A549 (cell line): ENCODE measurements at regions not wholly inside any gene's neighbourhood (a gene's known extent, or its start where the extent isn't known, plus 50 kb on each side); places are given as distances from the start of the nearest gene placed in this dataset.

Experiments
- ATAC-seq, 2 experiments: fragments of 200-7000 bp in 1 of 2; fragments of >200 bp in 1 of 2; cut with Nextera tagmentation in 1 of 2; cut with Tn5 transposase in 1 of 2; 3 replicates each; pipeline versions ENCODE4 v1.8.0 to v1.9.1; 2018 to 2020; ENCODE audit warnings: mild to moderate bottlenecking in 1 of 2, moderate library complexity in 1 of 2
- CTCF ChIA-PET: fragments of 300-600 bp; sonication (Branson Sonifier 250); formaldehyde crosslinking; extraction: SDS; loops from one replicate; lab custom pipeline; 2021; ENCODE audit warnings: antibody characterized with exemption, inconsistent platforms; lab: Yijun Ruan, JAX
- POLR2A ChIA-PET: fragments of 350-600 bp; formaldehyde crosslinking; extraction: SDS; loops from one replicate; lab custom pipeline; 2021; ENCODE audit warnings: antibody characterized with exemption, inconsistent platforms; lab: Yijun Ruan, JAX
- DNase-seq, 2 experiments: peaks; one replicate each; pipeline versions ENCODE4 v3.0.0 to v3.0.0-alpha.2; 2011 to 2016; ENCODE audit warnings: low read depth in 1 of 2, low spot score in 1 of 2
- FAIRE-seq: peaks from 2 replicates; lab custom pipeline; 2011; peaks lifted over from hg19 to GRCh38; lab: Jason Lieb, UNC
- H3K27ac ChIP-seq, 2 experiments: fragments of >200 bp; sonication (Bioruptor Twin); formaldehyde crosslinking; 3 replicates each; pipeline ENCODE4 v1.5.1; 2016 to 2017
- H3K4me1 ChIP-seq: fragments of >200 bp; sonication (Bioruptor Twin); formaldehyde crosslinking; 3 replicates; pipeline ENCODE4 v1.6.1; 2016
- H3K4me2 ChIP-seq: fragments of >200 bp; sonication (Bioruptor Twin); formaldehyde crosslinking; 3 replicates; pipeline ENCODE4 v1.6.1; 2016
- H3K4me3 ChIP-seq: fragments of >200 bp; sonication (Bioruptor Twin); formaldehyde crosslinking; 3 replicates; pipeline ENCODE4 v1.5.1; 2016
- H3K9me3 ChIP-seq: fragments of >200 bp; sonication (Bioruptor Twin); formaldehyde crosslinking; 3 replicates; pipeline ENCODE4 v1.6.1; 2016
- BCL3 ChIP-seq: fragments of >200 bp; sonication (Bioruptor Twin); formaldehyde crosslinking; IDR thresholded peaks from 3 replicates; pipeline ENCODE4 v1.6.1; 2016
- CBX2 ChIP-seq: fragments of 200-600 bp; sonication (generic); IDR thresholded peaks from 2 replicates; pipeline ENCODE4 v1.6.1; 2016; ENCODE audit warnings: low read depth, mild to moderate bottlenecking, borderline replicate concordance
- CEBPB ChIP-seq, 2 experiments: fragments of >200 bp in 1 of 2; sonication (Bioruptor Twin) in 1 of 2; formaldehyde crosslinking in 1 of 2; IDR thresholded peaks; 2 replicates each; pipeline ENCODE4 v1.6.1; 2012 to 2016
- E2F6 ChIP-seq: IDR thresholded peaks from 2 replicates; pipeline ENCODE4 v1.6.1; 2012; ENCODE audit warnings: low read depth, borderline replicate concordance
- EHMT2 ChIP-seq: fragments of 200-600 bp; sonication (generic); IDR thresholded peaks from 2 replicates; pipeline ENCODE4 v1.6.1; 2016; ENCODE audit warnings: antibody characterized with exemption, low read depth, mild to moderate bottlenecking, moderate library complexity
- EP300 ChIP-seq, 2 experiments: fragments of >200 bp; sonication (Bioruptor Twin); formaldehyde crosslinking; IDR thresholded peaks; 2 replicates in 1 of 2; 3 replicates in 1 of 2; pipeline ENCODE4 v1.6.1; 2016 to 2017
- ESRRA ChIP-seq: fragments of 150-350 bp; IDR thresholded peaks from 2 replicates; pipeline ENCODE4 v1.6.1; 2014; ENCODE audit warnings: mild to moderate bottlenecking, low read length, borderline replicate concordance
- FOSL2 ChIP-seq, 2 experiments: fragments of 450-650 bp in 1 of 2; fragments of >200 bp in 1 of 2; sonication (Bioruptor Twin) in 1 of 2; formaldehyde crosslinking; IDR thresholded peaks; 2 replicates each; pipeline versions ENCODE4 v1.5.0 to v1.6.1; 2016 to 2020; ENCODE audit warnings: mild to moderate bottlenecking in 1 of 2, moderate library complexity in 1 of 2
- HEYL ChIP-seq: fragments of 250-450 bp; sonication (Bioruptor Pico); IDR thresholded peaks from 2 replicates; pipeline ENCODE4 v1.8.0; 2021; ENCODE audit warnings: mild to moderate bottlenecking, moderate library complexity
- HOXB5 ChIP-seq: fragments of 250-450 bp; sonication (Bioruptor Pico); IDR thresholded peaks from 2 replicates; pipeline ENCODE4 v1.5.0; 2020; ENCODE audit warnings: mild to moderate bottlenecking, moderate library complexity
- JUN ChIP-seq, 2 experiments: fragments of >200 bp; sonication (Bioruptor Twin); formaldehyde crosslinking; IDR thresholded peaks; 2 replicates in 1 of 2; 3 replicates in 1 of 2; pipeline ENCODE4 v1.6.1; 2016 to 2017
- MAZ ChIP-seq: fragments of 150-350 bp; IDR thresholded peaks from 2 replicates; pipeline ENCODE4 v1.6.1; 2014; ENCODE audit warnings: antibody characterized with exemption, low read depth, low read length, borderline replicate concordance
- NFE2L2 ChIP-seq: fragments of 150-350 bp; conservative IDR thresholded peaks from 2 replicates; pipeline ENCODE4 v1.6.1; 2014; ENCODE audit warnings: low read length
- NPAS2 ChIP-seq: fragments of 250-450 bp; sonication (Bioruptor Pico); IDR thresholded peaks from 2 replicates; pipeline ENCODE4 v1.8.0; 2022; ENCODE audit warnings: mild to moderate bottlenecking, moderate library complexity, borderline replicate concordance
- POLR2A ChIP-seq: IDR thresholded peaks from 2 replicates; pipeline ENCODE4 v1.6.1; 2012; ENCODE audit warnings: mild to moderate bottlenecking, low read length
- TFCP2L1 ChIP-seq: fragments of 250-450 bp; sonication (Bioruptor Pico); IDR thresholded peaks from 2 replicates; pipeline ENCODE4 v1.5.0; 2021; ENCODE audit warnings: mild to moderate bottlenecking
- USF2 ChIP-seq: fragments of 450-650 bp; IDR thresholded peaks from 2 replicates; pipeline ENCODE4 v1.6.1; 2014; ENCODE audit warnings: antibody characterized with exemption
- ZC3H11A ChIP-seq: fragments of 450-650 bp; IDR thresholded peaks from 2 replicates; pipeline ENCODE4 v1.6.1; 2014; ENCODE audit warnings: antibody characterized with exemption, mild to moderate bottlenecking
- whole genome bisulfite sequencing: methylation state at CpG from one replicate; pipeline ENCODE4 v1.1.6; 2017; ENCODE audit errors: missing lambda C conversion rate; 5-methylcytosine and 5-hydroxymethylcytosine counted together
- TF ChIP-seq, protein P1 (sequence below): fragments of 250-450 bp; sonication (Bioruptor Pico); IDR thresholded peaks from 2 replicates; pipeline ENCODE4 v1.5.0; 2021; ENCODE audit warnings: mild to moderate bottlenecking, moderate library complexity, borderline replicate concordance
- TF ChIP-seq, protein P2 (sequence below): IDR thresholded peaks from 2 replicates; pipeline ENCODE4 v1.6.1; 2012

- FAIRE-seq, result no peak
- ATAC-seq, result no peak
- Histone ChIP-seq H3K4me3 (no peak overlapping the region), H3K27ac (no peak overlapping the region), H3K4me1 (no peaks in the 10 kb centered on the region), H3K9me3 (no peaks in the 10 kb centered on the region), H3K4me2 (no peak overlapping the region)
- POLR2A ChIA-PET, result no interaction called here
- 80% methylated on average over 4 of the region's 4 CpGs for WGBS
- CTCF ChIA-PET, result interaction anchor here (1.3 kb wide), 1 partner anchor 15 kb away, joined by 5 read pairs; no protein-coding TSS in a partner anchor
- no peak for DNase-seq
- TF ChIP-seq ESRRA, result no peak
- TF ChIP-seq MAZ, result no peak
- TF ChIP-seq, protein P1, sequence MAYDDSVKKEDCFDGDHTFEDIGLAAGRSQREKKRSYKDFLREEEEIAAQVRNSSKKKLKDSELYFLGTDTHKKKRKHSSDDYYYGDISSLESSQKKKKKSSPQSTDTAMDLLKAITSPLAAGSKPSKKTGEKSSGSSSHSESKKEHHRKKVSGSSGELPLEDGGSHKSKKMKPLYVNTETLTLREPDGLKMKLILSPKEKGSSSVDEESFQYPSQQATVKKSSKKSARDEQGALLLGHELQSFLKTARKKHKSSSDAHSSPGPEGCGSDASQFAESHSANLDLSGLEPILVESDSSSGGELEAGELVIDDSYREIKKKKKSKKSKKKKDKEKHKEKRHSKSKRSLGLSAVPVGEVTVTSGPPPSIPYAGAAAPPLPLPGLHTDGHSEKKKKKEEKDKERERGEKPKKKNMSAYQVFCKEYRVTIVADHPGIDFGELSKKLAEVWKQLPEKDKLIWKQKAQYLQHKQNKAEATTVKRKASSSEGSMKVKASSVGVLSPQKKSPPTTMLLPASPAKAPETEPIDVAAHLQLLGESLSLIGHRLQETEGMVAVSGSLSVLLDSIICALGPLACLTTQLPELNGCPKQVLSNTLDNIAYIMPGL (CRISPR knock-in tag), result no peak
- TF ChIP-seq, protein P2, sequence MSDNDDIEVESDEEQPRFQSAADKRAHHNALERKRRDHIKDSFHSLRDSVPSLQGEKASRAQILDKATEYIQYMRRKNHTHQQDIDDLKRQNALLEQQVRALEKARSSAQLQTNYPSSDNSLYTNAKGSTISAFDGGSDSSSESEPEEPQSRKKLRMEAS, result no peak
- no peak for TF ChIP-seq NPAS2 (CRISPR knock-in tag)
- TF ChIP-seq BCL3, result no peak
Measured at GRCh38 chr4:138665851-138666250, 349.7 kb upstream of the NOCT start.

GRCh38 chr4:138663883-138664282, 351.7 kb upstream of the NOCT start:
- FAIRE-seq (no peak), DNase-seq (no peak), ATAC-seq (no peak)
- H3K9me3 ChIP-seq, result no peaks in the 10 kb centered on the region
- H3K4me2 ChIP-seq, result no peak overlapping the region
- CTCF ChIA-PET, result interaction anchor here (0.8 to 1.5 kb wide), 2 partner anchors 17 to 207 kb away, joined by 3 to 13 read pairs; no protein-coding TSS in a partner anchor
- TF ChIP-seq E2F6 (no peak), CBX2 (no peak), TFCP2L1 (CRISPR knock-in tag) (no peak), EHMT2 (no peak), JUN (IDR thresholded peaks at IDR 0.05) (no peak), HOXB5 (CRISPR knock-in tag) (no peak), USF2 (no peak), ZC3H11A (no peak), NFE2L2 (no peak), BCL3 (no peak), FOSL2 (IDR thresholded peaks at IDR 0.05) (no peak), FOSL2 (CRISPR knock-in tag; IDR thresholded peaks at IDR 0.05) (no peak), EP300 (IDR thresholded peaks at IDR 0.05) (no peak), HEYL (CRISPR knock-in tag) (no peak), POLR2A (no peak), CEBPB (IDR thresholded peaks at IDR 0.05) (no peak)
- TF ChIP-seq, protein P2, result no peak
- TF ChIP-seq, protein P1 (CRISPR knock-in tag), result no peak
- H3K4me3 ChIP-seq, result no peak overlapping the region
- H3K27ac ChIP-seq, result no peak overlapping the region
- no peaks in the 10 kb centered on the region for H3K4me1 ChIP-seq
- 57% methylated on average over 4 of the region's 4 CpGs for WGBS
- POLR2A ChIA-PET, result no interaction called here
